ENCODE measurements at regions not wholly inside any gene's neighbourhood (a gene's known extent, or its start where the extent isn't known, plus 50 kb on each side); places are given as distances from the start of the nearest gene placed in this dataset.

DNA sequence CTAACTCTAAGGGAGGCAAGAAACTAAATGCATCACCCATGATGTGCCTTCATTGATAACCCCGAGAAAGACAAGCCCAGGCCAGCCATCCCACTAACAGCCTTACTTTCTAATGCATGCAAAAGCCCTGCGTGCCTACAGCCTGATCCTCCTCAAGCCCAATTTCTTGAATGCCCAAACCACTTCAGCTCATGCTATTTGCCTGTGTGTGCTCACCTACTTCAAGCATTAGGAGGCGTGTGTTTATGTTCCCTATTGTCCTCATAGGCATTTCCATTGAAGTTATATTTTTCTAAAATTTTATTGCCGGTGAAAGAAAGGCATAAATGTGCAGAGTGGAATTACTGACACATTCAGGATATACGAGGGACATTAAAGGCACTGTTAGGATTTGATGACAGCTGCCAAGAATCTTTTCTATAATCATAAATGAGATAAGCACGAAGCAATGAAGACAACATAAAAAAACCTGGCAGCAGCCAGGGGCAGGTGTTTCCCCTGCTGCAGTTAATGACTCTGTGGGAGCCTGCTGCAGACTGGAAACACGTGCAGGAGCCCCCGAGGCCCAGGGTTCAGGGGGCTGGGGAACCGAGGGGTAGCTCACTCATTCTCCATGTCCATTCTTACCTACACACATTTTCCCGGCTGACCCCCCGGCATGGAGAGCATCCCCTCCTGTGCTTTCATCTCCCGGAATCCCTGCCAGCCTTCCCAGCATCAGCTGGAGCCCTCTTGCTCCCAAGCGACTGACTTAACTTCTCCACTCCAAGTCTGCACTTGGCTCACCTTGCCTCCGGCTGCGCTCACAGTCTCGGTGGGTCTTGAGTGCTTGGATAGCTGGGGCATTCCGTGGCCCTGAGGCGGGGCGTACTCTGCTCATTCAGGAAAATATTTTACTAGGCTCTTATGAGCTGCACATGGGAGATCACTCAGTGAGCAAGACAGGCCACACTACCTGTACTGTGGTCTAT is 292.3 kb upstream of the SIX2 start:
- 25% methylated on average over 19 of the region's 19 CpGs for WGBS
- no peak for DNase-seq (ENCODE audit: low spot score in 2 of 2)
- TF ChIP-seq POLR2AphosphoS5 (IDR thresholded peaks at IDR 0.05) (no peak), CTCF (IDR thresholded peaks at IDR 0.05) (no peak), POLR2A (IDR thresholded peaks at IDR 0.05) (no peak), EP300 (IDR thresholded peaks at IDR 0.05) (no peak)
- H3K9me3 ChIP-seq, result no peaks in the 10 kb centered on the region
- H3K4me3 ChIP-seq, result no peak overlapping the region
- H3K36me3 ChIP-seq, result no peaks in the 10 kb centered on the region
- H3K27ac ChIP-seq, result no peak overlapping the region
- no peaks in the 10 kb centered on the region for H3K4me1 ChIP-seq
- peaks cover 9% of the 10 kb centered on the region for H3K27me3 ChIP-seq

DNA sequence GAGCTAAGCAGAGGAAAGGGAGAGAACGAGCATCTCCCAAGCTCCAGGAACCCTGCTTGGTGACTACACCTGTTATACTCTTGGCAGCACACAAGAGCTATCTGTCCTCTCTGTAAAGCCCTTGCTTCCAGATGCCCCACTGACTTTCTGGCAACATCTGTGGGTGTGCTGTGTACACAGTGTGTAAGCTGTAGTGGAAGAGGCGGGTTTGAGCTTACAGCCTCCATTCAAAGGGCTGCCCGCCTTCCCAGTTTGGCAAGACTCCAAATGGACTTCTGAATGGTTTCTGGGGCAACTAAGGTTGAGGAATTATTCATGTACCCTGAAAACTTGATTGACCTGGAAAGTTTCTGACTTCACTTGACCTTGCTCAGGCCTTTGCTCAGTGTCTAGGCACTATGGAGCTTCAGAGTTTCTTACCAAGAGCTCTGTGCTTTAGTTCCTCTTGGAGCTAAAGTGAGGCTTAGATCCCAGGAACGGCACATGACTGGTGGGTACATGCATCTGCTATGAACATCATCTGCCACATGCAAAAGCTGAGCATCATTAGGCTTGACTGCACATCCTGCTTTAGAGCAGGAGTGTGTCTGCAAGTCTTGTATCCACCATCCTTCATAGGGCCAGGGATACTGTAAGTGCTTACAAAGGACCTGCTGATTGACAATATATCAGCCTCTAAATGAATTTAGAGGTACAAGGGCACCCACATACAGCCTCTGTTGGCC is 290.9 kb upstream of the SIX2 start:
- no peaks in the 10 kb centered on the region for H3K9me3 ChIP-seq
- WGBS, result 98% methylated on average over 4 of the region's 4 CpGs
- H3K4me3 ChIP-seq, result no peak overlapping the region
- H3K36me3 ChIP-seq, result no peaks in the 10 kb centered on the region
- peaks cover 8% of the 10 kb centered on the region for H3K27me3 ChIP-seq
- no peak for DNase-seq (ENCODE audit: low spot score in 2 of 2)
- H3K4me1 ChIP-seq, result no peaks in the 10 kb centered on the region
- no peak for TF ChIP-seq EP300 (IDR thresholded peaks at IDR 0.05)
- TF ChIP-seq POLR2AphosphoS5 (IDR thresholded peaks at IDR 0.05), result no peak
- TF ChIP-seq POLR2A (IDR thresholded peaks at IDR 0.05), result no peak
- no peak for TF ChIP-seq CTCF (IDR thresholded peaks at IDR 0.05)
- H3K27ac ChIP-seq, result no peak overlapping the region

DNA sequence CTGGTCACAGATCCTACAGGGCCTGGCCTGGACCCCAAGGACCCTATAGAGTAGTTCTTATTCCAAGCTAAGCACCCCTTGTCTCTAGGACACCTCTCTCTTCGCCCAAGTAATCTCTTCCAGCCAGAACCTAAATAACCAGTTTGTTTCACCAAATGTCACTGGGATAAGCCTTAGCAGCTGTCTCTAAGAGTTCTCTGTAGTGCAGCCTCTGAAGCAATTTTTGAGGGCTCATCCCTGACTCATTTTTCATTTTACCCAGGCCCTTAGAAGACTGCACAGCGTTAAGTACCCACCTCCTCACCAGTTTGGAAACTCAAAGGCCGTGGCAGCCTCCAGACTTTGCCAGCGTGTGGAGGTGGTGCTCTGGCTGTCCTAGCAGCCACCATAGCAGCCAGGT is 290.1 kb upstream of the SIX2 start:
- Histone ChIP-seq H3K4me3 (no peak overlapping the region), H3K27ac (no peak overlapping the region), H3K4me1 (no peaks in the 10 kb centered on the region), H3K36me3 (no peaks in the 10 kb centered on the region), H3K27me3 (peaks cover 8% of the 10 kb centered on the region), H3K9me3 (no peaks in the 10 kb centered on the region)
- TF ChIP-seq CTCF (IDR thresholded peaks at IDR 0.05) (no peak), EP300 (IDR thresholded peaks at IDR 0.05) (no peak), POLR2A (IDR thresholded peaks at IDR 0.05) (no peak), POLR2AphosphoS5 (IDR thresholded peaks at IDR 0.05) (no peak)
- WGBS, result 93% methylated on average over 4 of the region's 4 CpGs
- DNase-seq (ENCODE audit: low spot score in 2 of 2), result no peak

- no peak for DNase-seq (ENCODE audit: low spot score in 2 of 2)
- no peaks in the 10 kb centered on the region for H3K9me3 ChIP-seq
- H3K36me3 ChIP-seq, result no peaks in the 10 kb centered on the region
- H3K4me3 ChIP-seq, result no peak overlapping the region
- TF ChIP-seq CTCF (IDR thresholded peaks at IDR 0.05) (no peak), EP300 (IDR thresholded peaks at IDR 0.05) (no peak), POLR2AphosphoS5 (IDR thresholded peaks at IDR 0.05) (no peak), POLR2A (IDR thresholded peaks at IDR 0.05) (no peak)
- H3K4me1 ChIP-seq, result no peaks in the 10 kb centered on the region
- WGBS, result 33% methylated on average over 5 of the region's 5 CpGs
- no peak overlapping the region for H3K27ac ChIP-seq
- H3K27me3 ChIP-seq, result peaks cover 3% of the 10 kb centered on the region
Observed at GRCh38 chr2:45293182-45293581, 283.9 kb upstream of the SIX2 start.

- Histone ChIP-seq H3K4me1 (no peaks in the 10 kb centered on the region), H3K4me3 (no peak overlapping the region), H3K9me3 (no peaks in the 10 kb centered on the region), H3K27ac (no peak overlapping the region), H3K27me3 (peaks cover 11% of the 10 kb centered on the region), H3K36me3 (no peaks in the 10 kb centered on the region)
- DNase-seq (ENCODE audit: low spot score in 2 of 2), result no peak
- TF ChIP-seq EP300 (IDR thresholded peaks at IDR 0.05) (no peak), CTCF (IDR thresholded peaks at IDR 0.05) (no peak), POLR2AphosphoS5 (IDR thresholded peaks at IDR 0.05) (no peak), POLR2A (IDR thresholded peaks at IDR 0.05) (no peak)
- 59% methylated on average over 4 of the region's 4 CpGs for WGBS
Observed at GRCh38 chr2:45291296-45291701, 282.0 kb upstream of the SIX2 start.

All from suprapubic skin (tissue), 4 donors.